MM.1S (cell line): ENCODE measurements at regions not wholly inside any gene's neighbourhood (a gene's known extent, or its start where the extent isn't known, plus 50 kb on each side); places are given as distances from the start of the nearest gene placed in this dataset.

Experiments
- DNase-seq: peaks from one replicate; pipeline ENCODE4 v3.0.0-alpha.2; 2015
- H2AFZ ChIP-seq: fragments of 300-600 bp; sonication (generic); 2 replicates; pipeline ENCODE4 v1.6.0; 2016; ENCODE audit warnings: antibody characterized with exemption, low read length
- H3F3A ChIP-seq: fragments of 300-600 bp; sonication (generic); 2 replicates; pipeline ENCODE4 v1.6.1; 2016; ENCODE audit warnings: mild to moderate bottlenecking, antibody characterized with exemption, low read length, moderate library complexity, mixed read lengths; ENCODE audit not compliant: insufficient read depth
- H3K27ac ChIP-seq: fragments of 300-600 bp; sonication (generic); 2 replicates; pipeline ENCODE4 v1.5.1; 2016; ENCODE audit warnings: mild to moderate bottlenecking, low read length
- H3K27me3 ChIP-seq: fragments of 300-600 bp; sonication (generic); replicated peaks from 2 replicates; pipeline ENCODE4 v1.6.0; 2016; ENCODE audit warnings: low read length; ENCODE audit not compliant: insufficient read depth
- H3K36me3 ChIP-seq: fragments of 300-600 bp; sonication (generic); replicated peaks from 2 replicates; pipeline ENCODE4 v1.6.1; 2016; ENCODE audit warnings: mild to moderate bottlenecking, low read length, mixed read lengths; ENCODE audit not compliant: insufficient read depth
- H3K4me1 ChIP-seq: fragments of 300-600 bp; sonication (generic); 2 replicates; pipeline ENCODE4 v1.6.1; 2016; ENCODE audit warnings: low read length, mixed read lengths
- H3K4me2 ChIP-seq: fragments of 300-600 bp; sonication (generic); 2 replicates; pipeline ENCODE4 v1.6.0; 2016; ENCODE audit warnings: low read depth, low read length
- H3K4me3 ChIP-seq: fragments of 300-600 bp; sonication (generic); 2 replicates; pipeline ENCODE4 v1.5.1; 2016; ENCODE audit warnings: low read length, mixed read lengths
- H3K79me2 ChIP-seq: fragments of 300-600 bp; sonication (generic); 2 replicates; pipeline ENCODE4 v1.6.1; 2016; ENCODE audit warnings: mixed run types, low read length, mixed read lengths
- H3K9ac ChIP-seq: fragments of 300-600 bp; sonication (generic); 2 replicates; pipeline ENCODE4 v1.6.1; 2016; ENCODE audit warnings: low read length, mixed read lengths
- H3K9me2 ChIP-seq: fragments of 300-600 bp; sonication (generic); replicated peaks from 2 replicates; pipeline ENCODE4 v1.6.1; 2016; ENCODE audit warnings: mild to moderate bottlenecking, low read length, mixed read lengths; ENCODE audit not compliant: insufficient read depth
- H3K9me3 ChIP-seq: fragments of 300-600 bp; sonication (generic); replicated peaks from 2 replicates; pipeline ENCODE4 v1.6.1; 2016; ENCODE audit warnings: mild to moderate bottlenecking, low read length, mixed read lengths; ENCODE audit not compliant: insufficient read depth
- H4K20me1 ChIP-seq: fragments of 300-600 bp; sonication (generic); 2 replicates; pipeline ENCODE4 v1.6.1; 2016; ENCODE audit warnings: mild to moderate bottlenecking, low read length, moderate library complexity, mixed read lengths; ENCODE audit not compliant: insufficient read depth
- CTCF ChIP-seq: fragments of 300-600 bp; sonication (generic); IDR thresholded peaks from 2 replicates; pipeline ENCODE4 v1.5.1; 2016; ENCODE audit warnings: antibody characterized with exemption, low read length, mixed read lengths
- EZH2 ChIP-seq: fragments of 300-600 bp; sonication (generic); optimal IDR thresholded peaks from 2 replicates; pipeline ENCODE3; 2017; ENCODE audit warnings: low read depth, mild to moderate bottlenecking, antibody characterized with exemption, low read length, mixed read lengths
- EZH2phosphoT487 ChIP-seq: fragments of 300-600 bp; sonication (generic); IDR thresholded peaks from 2 replicates; pipeline ENCODE4 v1.6.1; 2018; ENCODE audit warnings: antibody characterized with exemption, low read length

- Histone ChIP-seq H3K27ac (no peak overlapping the region), H3K79me2 (no peaks in the 10 kb centered on the region), H3K36me3 (no peaks in the 10 kb centered on the region), H2AFZ (no peak overlapping the region), H3F3A (no peaks in the 10 kb centered on the region), H3K9me3 (no peaks in the 10 kb centered on the region), H3K27me3 (no peaks in the 10 kb centered on the region), H3K4me2 (no peak overlapping the region), H3K4me1 (no peaks in the 10 kb centered on the region), H3K4me3 (no peak overlapping the region), H4K20me1 (no peaks in the 10 kb centered on the region), H3K9me2 (no peaks in the 10 kb centered on the region), H3K9ac (no peak overlapping the region)
- DNase-seq = no peak
- no peak for TF ChIP-seq EZH2phosphoT487
- no peak for TF ChIP-seq EZH2
- no peak for TF ChIP-seq CTCF
Observed at GRCh38 chr20:48564982-48565539, 262.7 kb downstream of the PREX1 start.

- no peaks in the 10 kb centered on the region for H3K4me1 ChIP-seq
- H3K9me3 ChIP-seq = no peaks in the 10 kb centered on the region
- no peaks in the 10 kb centered on the region for H3F3A ChIP-seq
- H3K36me3 ChIP-seq = no peaks in the 10 kb centered on the region
- no peak overlapping the region for H3K27ac ChIP-seq
- H3K4me3 ChIP-seq = no peak overlapping the region
- no peak overlapping the region for H3K4me2 ChIP-seq
- DNase-seq = no peak
- H3K9ac ChIP-seq = no peak overlapping the region
- H3K9me2 ChIP-seq = no peaks in the 10 kb centered on the region
- H2AFZ ChIP-seq = no peak overlapping the region
- no peaks in the 10 kb centered on the region for H4K20me1 ChIP-seq
- no peaks in the 10 kb centered on the region for H3K79me2 ChIP-seq
- TF ChIP-seq CTCF (no peak), EZH2phosphoT487 (no peak), EZH2 (no peak)
- H3K27me3 ChIP-seq = no peaks in the 10 kb centered on the region
Observed at GRCh38 chr20:48563191-48563870, 264.5 kb downstream of the PREX1 start.

- Histone ChIP-seq H3K9me3 (no peaks in the 10 kb centered on the region), H3K4me2 (no peak overlapping the region), H3K27me3 (no peaks in the 10 kb centered on the region), H3K9ac (no peak overlapping the region), H3K9me2 (no peaks in the 10 kb centered on the region), H3K36me3 (no peaks in the 10 kb centered on the region), H3K4me3 (no peak overlapping the region), H3F3A (no peaks in the 10 kb centered on the region), H2AFZ (no peak overlapping the region), H4K20me1 (no peaks in the 10 kb centered on the region), H3K79me2 (no peaks in the 10 kb centered on the region), H3K4me1 (no peaks in the 10 kb centered on the region), H3K27ac (no peak overlapping the region)
- TF ChIP-seq EZH2phosphoT487 (no peak), CTCF (no peak), EZH2 (no peak)
- DNase-seq = no peak
Observed at GRCh38 chr20:48562586-48563116, 265.1 kb downstream of the PREX1 start.
